GM10266 (cell line): ENCODE measurements at regions not wholly inside any gene's neighbourhood (a gene's known extent, or its start where the extent isn't known, plus 50 kb on each side); places are given as distances from the start of the nearest gene placed in this dataset.

Experiments
- DNase-seq: peaks from one replicate; pipeline ENCODE4 v3.0.0; 2012; ENCODE audit errors: extremely low spot score
- TF ChIP-seq, protein P1 (sequence below): IDR thresholded peaks from 2 replicates; pipeline ENCODE4 v1.5.1; 2012; ENCODE audit warnings: mild to moderate bottlenecking, low read depth; ENCODE audit not compliant: control insufficient read depth, insufficient read depth; ENCODE audit errors: missing control alignments

DNA sequence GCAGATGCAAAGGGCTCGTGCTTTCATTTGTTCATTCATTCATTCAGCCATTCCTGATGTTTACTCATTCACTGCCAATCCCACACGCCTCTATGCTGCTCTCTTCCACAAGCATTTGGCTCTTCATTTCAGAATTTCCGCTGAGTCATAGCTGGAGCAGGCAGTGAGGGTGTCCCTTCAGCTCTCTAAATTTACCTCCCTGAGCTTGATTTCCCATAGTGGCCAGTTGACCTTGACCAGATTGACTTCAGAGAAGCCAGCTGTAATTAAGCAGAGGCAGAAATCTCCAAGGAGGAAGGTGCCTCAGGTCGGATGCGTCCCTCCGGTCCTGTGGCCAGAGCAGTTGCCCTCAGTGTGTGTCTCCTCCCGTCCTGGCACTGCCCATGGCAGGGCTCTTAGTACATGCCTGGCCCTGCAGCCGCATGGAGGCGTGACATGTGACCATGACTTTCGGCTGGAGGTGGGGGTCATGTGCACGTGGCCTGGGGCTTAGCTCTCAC is 267.2 kb upstream of the ECI2 start:
- TF ChIP-seq, protein P1, sequence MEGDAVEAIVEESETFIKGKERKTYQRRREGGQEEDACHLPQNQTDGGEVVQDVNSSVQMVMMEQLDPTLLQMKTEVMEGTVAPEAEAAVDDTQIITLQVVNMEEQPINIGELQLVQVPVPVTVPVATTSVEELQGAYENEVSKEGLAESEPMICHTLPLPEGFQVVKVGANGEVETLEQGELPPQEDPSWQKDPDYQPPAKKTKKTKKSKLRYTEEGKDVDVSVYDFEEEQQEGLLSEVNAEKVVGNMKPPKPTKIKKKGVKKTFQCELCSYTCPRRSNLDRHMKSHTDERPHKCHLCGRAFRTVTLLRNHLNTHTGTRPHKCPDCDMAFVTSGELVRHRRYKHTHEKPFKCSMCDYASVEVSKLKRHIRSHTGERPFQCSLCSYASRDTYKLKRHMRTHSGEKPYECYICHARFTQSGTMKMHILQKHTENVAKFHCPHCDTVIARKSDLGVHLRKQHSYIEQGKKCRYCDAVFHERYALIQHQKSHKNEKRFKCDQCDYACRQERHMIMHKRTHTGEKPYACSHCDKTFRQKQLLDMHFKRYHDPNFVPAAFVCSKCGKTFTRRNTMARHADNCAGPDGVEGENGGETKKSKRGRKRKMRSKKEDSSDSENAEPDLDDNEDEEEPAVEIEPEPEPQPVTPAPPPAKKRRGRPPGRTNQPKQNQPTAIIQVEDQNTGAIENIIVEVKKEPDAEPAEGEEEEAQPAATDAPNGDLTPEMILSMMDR: no peak
- DNase-seq: no peak

DNA sequence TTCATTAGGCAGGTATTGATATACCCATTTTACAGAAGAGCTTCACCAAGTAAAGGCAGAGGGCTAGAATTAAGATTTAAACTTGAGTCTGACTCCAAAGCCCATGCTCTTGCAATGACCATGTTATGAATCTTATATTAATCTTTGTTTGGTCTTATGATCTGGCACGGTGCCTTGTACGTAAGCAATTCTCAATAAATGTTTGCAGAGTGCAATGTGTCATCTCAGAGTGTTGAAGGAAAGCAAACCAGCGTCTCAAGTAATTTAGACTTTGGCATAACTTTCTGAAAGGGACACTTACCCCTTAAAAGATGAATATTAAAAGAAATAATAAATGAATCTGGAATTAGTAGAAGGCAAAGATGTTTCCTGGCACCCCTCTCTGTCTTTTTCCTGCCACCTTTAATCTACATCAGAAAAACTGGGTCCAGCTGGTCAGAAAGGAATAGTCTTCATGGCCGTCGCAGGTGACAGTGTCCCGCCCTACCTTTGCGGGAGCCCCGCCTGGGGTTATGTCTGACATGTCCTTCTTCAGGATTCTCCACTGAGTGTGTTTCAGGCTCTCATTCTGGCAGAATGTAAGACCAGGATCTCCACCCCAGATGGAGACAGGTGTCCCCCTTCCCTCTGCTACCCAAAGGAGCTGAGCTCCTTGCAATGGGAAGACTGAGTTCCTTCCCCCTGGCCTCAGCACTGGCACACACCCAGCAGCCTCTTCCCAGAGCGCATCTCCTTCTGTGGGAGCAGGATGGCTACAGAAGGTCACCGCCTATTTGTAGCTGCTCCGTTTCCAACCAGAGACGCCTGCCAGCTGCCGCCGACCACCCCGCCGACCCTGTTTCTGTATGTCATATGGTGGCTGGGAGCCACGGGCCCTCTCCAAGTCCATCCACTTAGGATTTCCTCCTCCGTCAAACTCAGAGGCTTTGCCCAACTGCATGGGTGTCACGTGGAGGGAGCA is 266.3 kb upstream of the ECI2 start:
- DNase-seq: no peak
- TF ChIP-seq, protein P1: no peak

DNA sequence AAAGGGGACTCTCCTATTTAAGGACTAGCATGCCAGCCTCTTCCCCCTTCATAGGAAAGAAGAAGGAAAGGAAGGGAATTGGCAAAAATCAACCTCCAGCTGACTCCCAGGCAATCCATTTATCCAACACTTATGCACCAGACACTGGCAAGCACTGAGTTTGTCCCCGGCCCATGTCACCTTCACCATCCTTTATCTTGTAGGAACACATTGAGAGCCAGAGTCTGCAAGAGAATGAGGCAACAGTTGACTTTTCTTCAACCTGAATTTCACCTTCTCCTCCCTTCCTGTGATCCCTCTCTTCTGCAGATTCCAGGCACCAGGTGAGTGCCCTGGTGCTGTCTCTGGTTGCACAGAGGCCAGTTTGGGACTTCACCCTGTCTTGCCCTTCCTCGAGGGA is 264.3 kb upstream of the ECI2 start:
- TF ChIP-seq, protein P1: no peak
- no peak for DNase-seq

GRCh38 chr6:4398791-4399190 is 263.4 kb upstream of the ECI2 start:
- DNase-seq: no peak
- TF ChIP-seq, protein P1: no peak

DNA sequence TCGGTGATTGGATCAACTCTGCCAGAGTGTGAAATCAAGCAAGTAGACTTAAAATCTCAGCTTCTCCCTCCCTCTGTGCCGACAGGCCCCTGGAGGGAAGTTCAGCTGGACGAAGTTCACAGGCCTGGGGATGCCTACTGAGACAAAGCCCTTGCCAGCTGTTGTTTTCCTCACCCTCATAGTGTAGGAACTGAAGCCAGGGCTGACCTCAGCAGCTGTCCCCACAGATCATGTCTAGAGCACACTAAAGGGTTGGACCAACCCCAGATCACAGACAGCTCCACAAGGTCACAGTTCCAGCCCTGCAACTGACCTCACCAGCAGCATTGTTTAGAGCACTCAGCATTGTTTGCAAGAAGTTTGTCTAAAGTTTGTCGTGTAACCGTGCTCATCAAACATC is 261.9 kb upstream of the ECI2 start:
- TF ChIP-seq, protein P1: no peak
- DNase-seq: no peak

GRCh38 chr6:4396044-4396443 is 260.7 kb upstream of the ECI2 start:
- no peak for DNase-seq
- TF ChIP-seq, protein P1: no peak

GRCh38 chr6:4395386-4395785 is 260.0 kb upstream of the ECI2 start:
- DNase-seq: no peak
- TF ChIP-seq, protein P1: no peak
